ENCODE measurements at regions not wholly inside any gene's neighbourhood (a gene's known extent, or its start where the extent isn't known, plus 50 kb on each side); places are given as distances from the start of the nearest gene placed in this dataset.

GRCh38 chr11:103650330-103650729, 386.1 kb upstream of the DDI1 start:
- TF ChIP-seq, protein P1, sequence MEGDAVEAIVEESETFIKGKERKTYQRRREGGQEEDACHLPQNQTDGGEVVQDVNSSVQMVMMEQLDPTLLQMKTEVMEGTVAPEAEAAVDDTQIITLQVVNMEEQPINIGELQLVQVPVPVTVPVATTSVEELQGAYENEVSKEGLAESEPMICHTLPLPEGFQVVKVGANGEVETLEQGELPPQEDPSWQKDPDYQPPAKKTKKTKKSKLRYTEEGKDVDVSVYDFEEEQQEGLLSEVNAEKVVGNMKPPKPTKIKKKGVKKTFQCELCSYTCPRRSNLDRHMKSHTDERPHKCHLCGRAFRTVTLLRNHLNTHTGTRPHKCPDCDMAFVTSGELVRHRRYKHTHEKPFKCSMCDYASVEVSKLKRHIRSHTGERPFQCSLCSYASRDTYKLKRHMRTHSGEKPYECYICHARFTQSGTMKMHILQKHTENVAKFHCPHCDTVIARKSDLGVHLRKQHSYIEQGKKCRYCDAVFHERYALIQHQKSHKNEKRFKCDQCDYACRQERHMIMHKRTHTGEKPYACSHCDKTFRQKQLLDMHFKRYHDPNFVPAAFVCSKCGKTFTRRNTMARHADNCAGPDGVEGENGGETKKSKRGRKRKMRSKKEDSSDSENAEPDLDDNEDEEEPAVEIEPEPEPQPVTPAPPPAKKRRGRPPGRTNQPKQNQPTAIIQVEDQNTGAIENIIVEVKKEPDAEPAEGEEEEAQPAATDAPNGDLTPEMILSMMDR (conservative IDR thresholded peaks at IDR 0.05): no peak
- H3K27ac ChIP-seq: no peak overlapping the region

- TF ChIP-seq, protein P1 (conservative IDR thresholded peaks at IDR 0.05): no peak
- H3K27ac ChIP-seq: no peak overlapping the region
Measured at GRCh38 chr11:103651341-103651998, 385.0 kb upstream of the DDI1 start.

DNA sequence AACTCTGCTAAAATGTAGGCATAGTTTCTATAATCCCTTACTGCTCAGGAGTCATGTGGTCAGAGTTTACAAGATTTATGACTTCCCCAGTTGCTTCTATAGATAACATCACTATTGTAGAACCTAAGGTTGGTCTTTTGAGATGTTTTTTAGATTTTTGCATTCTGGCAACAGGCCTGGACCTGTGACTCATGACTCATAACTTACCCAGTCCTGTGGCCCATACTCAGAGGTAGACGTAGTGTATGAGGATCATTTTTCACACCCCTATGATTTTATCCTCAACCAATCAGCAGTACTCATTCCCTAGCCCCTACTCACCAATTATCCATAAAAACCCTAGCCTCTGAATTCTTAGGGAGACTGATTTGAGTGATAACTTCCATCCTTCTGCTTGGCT, 384.4 kb upstream of the DDI1 start:
- no peak overlapping the region for H3K27ac ChIP-seq
- TF ChIP-seq, protein P1 (conservative IDR thresholded peaks at IDR 0.05): no peak

- no peak overlapping the region for H3K27ac ChIP-seq
- TF ChIP-seq, protein P1 (conservative IDR thresholded peaks at IDR 0.05): no peak
Measured at GRCh38 chr11:103656382-103656781, 380.1 kb upstream of the DDI1 start.

DNA sequence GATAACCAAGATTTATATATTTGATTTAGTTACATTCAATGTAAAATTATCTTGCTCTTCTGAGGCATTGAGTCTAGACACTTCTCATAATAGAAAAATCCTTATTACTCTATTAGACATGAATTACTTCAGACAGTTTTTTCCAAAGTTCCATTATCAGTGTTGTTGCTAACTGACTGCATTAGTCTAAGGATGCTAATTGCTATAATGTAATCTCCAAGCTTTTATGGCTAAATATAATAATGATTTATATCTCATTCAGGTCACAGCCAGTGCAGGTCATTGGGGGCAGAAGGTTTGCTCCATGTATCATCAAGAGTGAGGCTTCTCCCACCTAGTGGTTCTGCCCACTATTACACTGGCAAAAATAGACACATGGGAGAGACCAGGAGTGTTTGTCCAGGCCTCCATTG, 377.2 kb upstream of the DDI1 start:
- H3K27ac ChIP-seq: no peak overlapping the region

GRCh38 chr11:103659743-103660142, 376.7 kb upstream of the DDI1 start:
- H3K27ac ChIP-seq: no peak overlapping the region
- TF ChIP-seq, protein P1 (conservative IDR thresholded peaks at IDR 0.05): no peak

More for the DNA sequence above, 377.2 kb upstream of the DDI1 start:
- TF ChIP-seq, protein P1 (conservative IDR thresholded peaks at IDR 0.05): no peak; the same call in 1 of the 2 replicates

DNA sequence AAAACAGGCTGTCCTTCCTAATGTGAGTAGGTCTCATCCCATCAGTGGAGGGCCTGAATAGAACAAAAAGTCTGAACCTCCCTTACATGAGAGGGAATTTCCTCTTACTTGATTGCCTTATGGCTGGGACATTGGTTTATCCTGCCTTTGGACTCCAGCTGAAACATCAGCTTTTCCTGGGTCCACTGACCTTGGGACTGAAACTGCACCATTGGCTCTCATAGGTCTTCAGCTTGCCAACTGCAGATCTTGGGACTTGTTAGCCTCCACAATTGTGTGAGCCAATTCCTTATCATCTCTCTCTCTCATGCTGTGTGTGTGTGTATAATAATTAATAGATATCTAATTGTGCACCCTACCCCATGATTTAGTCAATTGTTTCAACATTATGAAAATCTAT, 375.3 kb upstream of the DDI1 start:
- no peak overlapping the region for H3K27ac ChIP-seq
- TF ChIP-seq, protein P1 (conservative IDR thresholded peaks at IDR 0.05): no peak
